ENCODE measurements at regions not wholly inside any gene's neighbourhood (a gene's known extent, or its start where the extent isn't known, plus 50 kb on each side); places are given as distances from the start of the nearest gene placed in this dataset.

- TF ChIP-seq PATZ1 (CRISPR knock-in tag; IDR thresholded peaks at IDR 0.05; ENCODE audit: borderline replicate concordance) = no peak
- TF ChIP-seq CREB5 (CRISPR knock-in tag; IDR thresholded peaks at IDR 0.05; ENCODE audit: low read depth) = no peak
- TF ChIP-seq ZFP3 (CRISPR knock-in tag; IDR thresholded peaks at IDR 0.05) = no peak
- no peak for TF ChIP-seq OSR1 (CRISPR knock-in tag; IDR thresholded peaks at IDR 0.05)
- no peak for TF ChIP-seq ARNTL (CRISPR knock-in tag; IDR thresholded peaks at IDR 0.05; ENCODE audit: borderline replicate concordance, low read depth)
- TF ChIP-seq GLIS3 (CRISPR knock-in tag; IDR thresholded peaks at IDR 0.05) = no peak
- no peak for TF ChIP-seq ZFP30 (CRISPR knock-in tag; IDR thresholded peaks at IDR 0.05)
- no peak for TF ChIP-seq ZNF565 (CRISPR knock-in tag; conservative IDR thresholded peaks at IDR 0.05; ENCODE audit: low read depth)
- TF ChIP-seq SNAI2 (CRISPR knock-in tag; IDR thresholded peaks at IDR 0.05) = no peak
- TF ChIP-seq TCF4 (CRISPR knock-in tag; IDR thresholded peaks at IDR 0.05; ENCODE audit: borderline replicate concordance) = no peak
These were observed 153.8 kb downstream of the SOX9 start for GRCh38 chr17:72274614-72275013.
